ENCODE measurements at regions not wholly inside any gene's neighbourhood (a gene's known extent, or its start where the extent isn't known, plus 50 kb on each side); places are given as distances from the start of the nearest gene placed in this dataset.

GRCh38 chr2:180905002-180905401, 75.4 kb upstream of the UBE2E3 start:
- no peak for TF ChIP-seq CTCF (IDR thresholded peaks at IDR 0.05)
- no peak for TF ChIP-seq POLR2A (IDR thresholded peaks at IDR 0.05)
- no peak for TF ChIP-seq EP300 (IDR thresholded peaks at IDR 0.05)
